ENCODE measurements at regions not wholly inside any gene's neighbourhood (a gene's known extent, or its start where the extent isn't known, plus 50 kb on each side); places are given as distances from the start of the nearest gene placed in this dataset.

GRCh38 chr15:98583771-98584430, 64.4 kb upstream of the IGF1R start:
- no peak for DNase-seq (ENCODE audit: low read depth)
- no peak overlapping the region for H3K4me3 ChIP-seq (ENCODE audit: low read length)
- no peak for TF ChIP-seq CTCF (conservative IDR thresholded peaks at IDR 0.05; ENCODE audit: low read depth, low read length)

GRCh38 chr15:98586066-98586465, 62.3 kb upstream of the IGF1R start:
- DNase-seq (ENCODE audit: low read depth): no peak
- no peak overlapping the region for H3K4me3 ChIP-seq (ENCODE audit: low read length)
- TF ChIP-seq CTCF (conservative IDR thresholded peaks at IDR 0.05; ENCODE audit: low read depth, low read length): no peak

- no peak for TF ChIP-seq CTCF (conservative IDR thresholded peaks at IDR 0.05; ENCODE audit: low read depth, low read length)
- no peak overlapping the region for H3K4me3 ChIP-seq (ENCODE audit: low read length)
- no peak for DNase-seq (ENCODE audit: low read depth)
Measured at GRCh38 chr15:98592136-98592535, 56.2 kb upstream of the IGF1R start.

GRCh38 chr15:98596131-98596530, 52.2 kb upstream of the IGF1R start:
- no peak overlapping the region for H3K4me3 ChIP-seq (ENCODE audit: low read length)
- no peak for TF ChIP-seq CTCF (conservative IDR thresholded peaks at IDR 0.05; ENCODE audit: low read depth, low read length)
- DNase-seq (ENCODE audit: low read depth): no peak

- no peak for TF ChIP-seq CTCF (conservative IDR thresholded peaks at IDR 0.05; ENCODE audit: low read depth, low read length)
- H3K4me3 ChIP-seq (ENCODE audit: low read length): no peak overlapping the region
- no peak for DNase-seq (ENCODE audit: low read depth)
Measured at GRCh38 chr15:98596885-98597392, 51.4 kb upstream of the IGF1R start.

- H3K4me3 ChIP-seq (ENCODE audit: low read length): no peak overlapping the region
- TF ChIP-seq CTCF (conservative IDR thresholded peaks at IDR 0.05; ENCODE audit: low read depth, low read length): no peak
- DNase-seq (ENCODE audit: low read depth): no peak
Measured at GRCh38 chr15:98597666-98598065, 50.7 kb upstream of the IGF1R start.

All from retinal pigment epithelial cell (primary cell).